Fibroblast of mammary gland (primary cell): ENCODE measurements at regions not wholly inside any gene's neighbourhood (a gene's known extent, or its start where the extent isn't known, plus 50 kb on each side); places are given as distances from the start of the nearest gene placed in this dataset.

Source experiments
- DNase-seq: peaks from one replicate; pipeline ENCODE4 v3.0.0-alpha.2; 2010; ENCODE audit warnings: low read depth
- H3K4me3 ChIP-seq: 2 replicates; pipeline ENCODE4 v1.5.1; 2011; ENCODE audit warnings: low read depth, mild to moderate bottlenecking, low read length, moderate library complexity; ENCODE audit not compliant: control insufficient read depth
- CTCF ChIP-seq: conservative IDR thresholded peaks from 2 replicates; pipeline ENCODE4 v1.5.1; 2011; ENCODE audit warnings: low read depth, low read length, inconsistent platforms; ENCODE audit not compliant: control insufficient read depth, insufficient read depth

DNA sequence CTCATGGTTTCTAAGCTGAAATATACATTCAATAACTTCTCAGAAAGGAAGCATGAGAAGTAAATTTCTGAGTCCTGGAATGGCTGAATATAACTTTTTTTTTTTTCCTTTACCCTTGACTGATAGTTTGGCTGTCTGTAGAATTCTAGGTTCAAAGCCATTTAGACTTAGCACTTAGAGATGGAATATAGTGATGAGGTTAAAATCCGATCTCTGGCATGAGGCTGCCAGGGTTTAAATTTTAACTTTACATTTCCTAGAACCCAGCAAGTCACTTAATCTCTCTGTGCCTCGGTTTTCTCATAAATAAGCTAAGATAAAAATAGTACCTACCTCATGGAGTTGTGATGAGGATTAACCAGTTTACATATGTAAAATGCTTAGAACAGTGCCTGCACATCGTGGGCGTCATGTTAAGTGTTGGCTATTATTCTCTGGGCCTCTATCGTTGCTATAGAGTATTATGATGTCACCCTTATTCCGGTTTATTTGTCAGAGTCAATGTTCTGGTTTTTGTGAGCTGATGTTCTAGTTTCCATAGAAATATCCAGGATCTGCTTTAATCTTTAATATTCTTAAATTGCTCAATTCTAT lies 199.8 kb upstream of the TLE3 start:
- H3K4me3 ChIP-seq, result no peak overlapping the region
- DNase-seq, result no peak
- no peak for TF ChIP-seq CTCF

DNA sequence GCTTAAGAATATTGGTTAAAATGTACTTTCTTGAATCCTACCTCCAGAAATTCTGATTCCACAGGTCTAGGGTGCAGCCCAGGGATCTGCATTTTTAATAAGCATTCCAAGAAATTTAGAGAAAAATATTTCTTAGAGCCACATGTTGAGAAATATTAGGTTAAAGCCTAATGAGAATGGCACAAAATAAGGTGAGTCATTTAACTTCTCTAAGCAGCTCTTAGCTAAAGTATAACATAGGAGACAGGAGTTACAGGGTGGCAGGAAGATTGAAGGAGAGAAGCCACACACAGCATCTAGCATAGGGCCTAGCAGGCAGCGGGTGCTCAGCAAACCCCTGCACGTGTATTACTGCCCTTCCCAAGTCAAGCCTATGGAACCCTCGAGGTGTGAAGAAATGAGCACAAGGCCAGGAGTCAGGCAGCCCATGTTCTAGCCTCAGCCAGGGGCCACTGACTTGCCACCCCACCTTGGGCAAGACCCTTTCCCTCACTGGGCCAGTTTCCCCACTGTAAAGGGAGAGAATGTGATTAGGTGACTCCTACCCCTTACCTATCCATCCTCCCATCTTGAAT lies 197.1 kb upstream of the TLE3 start:
- DNase-seq, result no peak
- TF ChIP-seq CTCF, result no peak
- no peak overlapping the region for H3K4me3 ChIP-seq

- no peak for DNase-seq
- H3K4me3 ChIP-seq, result no peak overlapping the region
- TF ChIP-seq CTCF, result no peak
Measured at GRCh38 chr15:70293591-70294470, 196.1 kb upstream of the TLE3 start.

DNA sequence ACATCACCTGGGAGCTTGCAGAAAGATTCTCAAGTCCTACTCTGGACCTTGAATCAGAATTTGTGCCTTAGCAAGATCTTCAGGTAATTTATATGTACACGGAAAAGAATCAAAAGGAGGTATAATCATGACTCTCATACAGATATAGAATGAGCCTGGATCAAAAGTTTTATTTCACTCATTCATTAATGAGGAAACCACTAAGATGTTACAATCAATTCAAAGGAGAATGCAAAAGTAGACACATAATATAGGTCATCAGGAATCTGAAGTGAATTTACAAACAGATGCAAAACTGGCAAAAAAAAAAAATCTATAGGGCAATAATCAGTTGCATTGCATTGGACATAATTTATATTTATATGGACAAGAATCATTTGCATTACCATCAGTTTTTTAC lies 195.4 kb upstream of the TLE3 start:
- no peak for TF ChIP-seq CTCF
- H3K4me3 ChIP-seq, result no peak overlapping the region
- no peak for DNase-seq

DNA sequence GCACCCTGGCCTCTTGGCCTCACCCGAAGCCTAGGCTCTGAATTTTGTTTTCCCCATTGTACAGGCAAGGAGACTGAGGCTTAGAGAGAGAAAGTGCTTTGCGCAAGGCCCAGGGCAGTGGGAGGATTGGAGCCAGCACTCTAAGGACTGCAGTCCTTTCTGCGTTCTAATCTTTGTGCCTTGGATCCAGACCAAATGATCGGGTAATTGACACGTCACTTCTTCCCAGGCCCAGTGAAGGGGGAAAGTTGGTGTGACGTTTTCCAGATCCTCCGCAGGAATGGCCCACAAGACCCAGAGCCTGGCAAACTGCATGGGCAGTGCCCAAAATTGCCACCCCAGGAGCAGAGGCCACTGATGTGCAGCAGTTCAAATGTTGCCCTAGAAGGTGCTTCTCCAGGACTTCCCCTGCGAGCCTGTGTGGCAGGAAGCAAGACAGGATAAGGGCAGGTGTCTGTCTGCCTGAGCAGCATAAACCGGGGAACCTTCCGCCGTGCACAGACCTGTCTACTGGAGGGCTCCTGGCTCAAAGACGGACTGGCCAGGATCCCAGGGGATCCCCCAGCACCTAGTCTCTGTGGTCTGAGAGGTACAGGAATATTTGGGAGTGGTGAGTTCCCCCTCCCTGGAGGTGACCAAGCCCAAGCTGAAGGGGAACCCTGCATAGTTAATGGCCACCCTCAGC lies 194.5 kb upstream of the TLE3 start:
- TF ChIP-seq CTCF, result no peak
- no peak overlapping the region for H3K4me3 ChIP-seq
- no peak for DNase-seq

DNA sequence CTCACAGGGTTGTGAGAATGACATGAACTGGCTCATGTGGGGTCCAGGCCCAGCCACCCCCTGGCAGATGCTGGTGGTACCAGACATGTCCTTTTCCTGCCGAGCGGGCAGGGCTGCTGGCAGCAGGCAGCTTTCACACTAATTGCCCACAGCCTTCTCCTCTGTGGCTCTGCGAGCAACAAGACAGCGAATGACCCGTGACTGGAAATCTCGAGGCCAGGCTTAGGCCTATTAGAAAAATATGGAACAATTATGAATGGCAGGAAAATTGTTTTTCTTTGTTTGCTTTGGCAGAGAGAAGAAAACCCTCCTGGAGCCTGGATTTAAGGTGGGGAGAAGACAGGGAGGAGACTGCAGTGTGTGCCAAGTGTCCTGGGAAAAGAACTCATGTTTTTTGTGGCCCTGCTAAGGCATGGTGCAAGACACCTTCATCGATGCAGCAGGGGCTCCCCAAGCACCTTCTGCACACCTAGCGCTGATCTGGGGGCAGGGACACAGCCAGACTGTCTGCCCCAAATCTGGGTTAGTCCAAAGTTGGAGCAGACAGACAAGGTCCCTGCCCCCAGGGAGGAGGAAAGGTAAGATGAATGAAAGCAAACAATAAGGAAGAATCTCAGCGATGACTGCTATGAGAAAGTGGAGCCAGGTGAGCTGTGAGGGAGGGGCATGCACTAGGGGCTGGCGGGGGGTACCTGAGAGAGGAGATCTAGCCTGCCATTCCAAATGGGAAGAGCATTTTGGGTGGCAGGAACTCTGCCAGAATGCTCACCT lies 193.8 kb upstream of the TLE3 start:
- TF ChIP-seq CTCF, result no peak
- no peak for DNase-seq
- no peak overlapping the region for H3K4me3 ChIP-seq
